ENCODE measurements at regions not wholly inside any gene's neighbourhood (a gene's known extent, or its start where the extent isn't known, plus 50 kb on each side); places are given as distances from the start of the nearest gene placed in this dataset.

DNA sequence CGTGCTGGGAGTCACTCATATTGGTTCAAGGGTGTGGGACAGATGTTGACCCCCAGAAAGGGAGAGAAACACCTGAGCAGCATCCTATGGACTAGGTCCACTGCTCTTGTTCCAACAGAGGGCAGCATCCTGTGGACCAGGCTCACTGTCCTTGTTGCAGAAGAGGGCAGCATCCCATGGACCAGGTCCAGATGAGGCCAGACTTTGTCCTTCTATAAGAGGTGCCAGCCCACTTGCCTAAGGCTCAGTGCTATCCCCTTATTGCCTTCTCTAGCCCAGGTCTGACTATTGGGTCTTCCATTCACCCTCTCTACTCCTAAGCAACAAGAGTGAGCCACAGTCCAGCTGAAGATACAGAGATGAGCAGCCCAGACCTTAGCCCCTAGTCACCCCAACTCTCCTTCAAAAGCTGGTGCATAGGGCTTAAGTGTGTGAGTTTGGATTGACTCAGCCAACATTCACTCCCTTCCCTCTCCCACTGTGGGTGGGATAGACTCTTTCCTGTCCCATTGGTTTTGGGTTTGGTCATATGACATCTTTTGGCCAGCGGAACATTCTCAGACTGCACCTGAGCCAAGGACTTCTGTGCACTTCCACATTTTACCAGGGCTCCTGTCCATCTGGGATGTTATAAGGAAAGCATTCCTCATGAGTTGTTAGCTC, 132.4 kb upstream of the GPC1 start:
- H3K36me3 ChIP-seq (ENCODE audit: control insufficient read depth, insufficient read depth, low read length), result no peaks in the 10 kb centered on the region
- no peaks in the 10 kb centered on the region for H3K9me3 ChIP-seq (ENCODE audit: control insufficient read depth, low read length)
- H3K4me3 ChIP-seq (ENCODE audit: extremely low read depth, insufficient read depth, low read length, poor library complexity, severe bottlenecking), result no peak overlapping the region
- WGBS, 2 experiments (ENCODE audit: insufficient coverage in 2 of 2), result no CpG with 5 or more reads among the region's 2 CpGs
- H3K4me1 ChIP-seq (ENCODE audit: control insufficient read depth, insufficient read depth, low read length, poor library complexity, severe bottlenecking), result peaks cover 8% of the 10 kb centered on the region
- no peak overlapping the region for H3K27ac ChIP-seq (ENCODE audit: low read depth, low read length, severe bottlenecking)

DNA sequence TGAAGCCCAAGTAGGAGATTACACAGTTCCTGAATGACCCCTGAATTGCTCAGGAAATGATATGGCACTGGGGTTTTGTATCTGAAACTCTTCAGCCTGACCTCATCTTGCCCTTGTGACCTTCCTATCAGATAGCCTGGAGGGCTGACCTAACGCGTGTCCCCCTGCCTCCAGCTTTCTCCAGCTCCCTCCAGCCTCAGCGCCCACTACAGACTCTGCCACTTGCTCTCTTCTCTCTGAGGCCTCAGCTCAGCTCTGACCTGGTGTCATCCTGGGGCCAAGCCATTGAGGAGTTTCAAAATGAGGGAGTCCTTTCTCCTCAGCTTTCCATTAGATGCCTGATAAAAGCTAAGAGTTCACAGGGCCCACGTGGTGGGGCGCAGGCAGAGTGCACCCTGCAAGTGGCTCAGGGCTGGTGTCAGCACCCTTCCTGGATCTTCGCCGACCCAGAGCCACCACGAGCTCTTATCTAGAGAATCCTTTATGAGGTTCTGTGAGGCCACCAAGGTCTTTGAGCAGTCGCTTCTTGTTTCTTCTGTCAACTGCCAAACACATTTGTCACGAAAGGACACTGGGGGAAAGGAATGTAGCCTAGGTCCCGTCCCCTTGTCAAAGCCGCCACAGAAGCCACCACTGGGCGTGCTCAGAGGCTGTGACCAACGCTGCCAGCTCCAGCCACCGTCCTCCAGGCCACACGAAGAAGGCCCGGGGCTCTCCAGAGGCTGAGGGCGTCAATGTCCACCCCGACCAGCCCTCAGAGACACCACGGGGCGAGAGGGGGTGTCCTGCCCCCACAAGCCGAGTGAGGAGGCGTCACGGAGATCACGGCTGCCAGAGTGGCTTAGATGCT, 131.3 kb upstream of the GPC1 start:
- peaks cover 8% of the 10 kb centered on the region for H3K4me1 ChIP-seq (ENCODE audit: control insufficient read depth, insufficient read depth, low read length, poor library complexity, severe bottlenecking)
- no peaks in the 10 kb centered on the region for H3K9me3 ChIP-seq (ENCODE audit: control insufficient read depth, low read length)
- no peak overlapping the region for H3K27ac ChIP-seq (ENCODE audit: low read depth, low read length, severe bottlenecking)
- no peaks in the 10 kb centered on the region for H3K36me3 ChIP-seq (ENCODE audit: control insufficient read depth, insufficient read depth, low read length)
- 88 to 93% methylated on average over 21 to 24 of the region's 25 CpGs for WGBS, 2 experiments (ENCODE audit: insufficient coverage in 2 of 2)
- H3K4me3 ChIP-seq (ENCODE audit: extremely low read depth, insufficient read depth, low read length, poor library complexity, severe bottlenecking), result no peak overlapping the region

DNA sequence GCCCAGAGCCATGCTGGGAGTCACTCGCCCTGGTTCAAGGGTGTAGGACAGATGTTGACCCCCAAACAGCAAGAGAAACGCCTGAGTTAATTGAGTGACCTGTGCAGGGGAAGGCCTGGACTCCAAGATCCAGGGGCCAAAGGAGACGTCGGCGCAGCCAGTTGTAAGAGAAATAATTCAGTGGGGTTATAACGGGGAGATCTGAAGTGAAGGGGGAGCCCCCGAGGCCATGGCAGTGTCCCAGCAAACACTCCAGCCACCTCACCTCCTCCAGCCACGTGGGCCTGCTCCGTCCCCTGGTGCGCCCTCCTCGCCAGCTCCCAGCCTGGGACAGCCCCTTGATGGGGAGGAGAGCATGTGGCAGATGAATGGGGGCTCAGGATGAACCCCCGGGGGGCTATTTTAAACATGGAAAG, 130.7 kb upstream of the GPC1 start:
- no peak overlapping the region for H3K27ac ChIP-seq (ENCODE audit: low read depth, low read length, severe bottlenecking)
- no peaks in the 10 kb centered on the region for H3K9me3 ChIP-seq (ENCODE audit: control insufficient read depth, low read length)
- H3K36me3 ChIP-seq (ENCODE audit: control insufficient read depth, insufficient read depth, low read length), result no peaks in the 10 kb centered on the region
- peaks cover 8% of the 10 kb centered on the region for H3K4me1 ChIP-seq (ENCODE audit: control insufficient read depth, insufficient read depth, low read length, poor library complexity, severe bottlenecking)
- no peak overlapping the region for H3K4me3 ChIP-seq (ENCODE audit: extremely low read depth, insufficient read depth, low read length, poor library complexity, severe bottlenecking)
- WGBS, 2 experiments (ENCODE audit: insufficient coverage in 2 of 2), result 83 to 98% methylated on average over 5 to 7 of the region's 12 CpGs

DNA sequence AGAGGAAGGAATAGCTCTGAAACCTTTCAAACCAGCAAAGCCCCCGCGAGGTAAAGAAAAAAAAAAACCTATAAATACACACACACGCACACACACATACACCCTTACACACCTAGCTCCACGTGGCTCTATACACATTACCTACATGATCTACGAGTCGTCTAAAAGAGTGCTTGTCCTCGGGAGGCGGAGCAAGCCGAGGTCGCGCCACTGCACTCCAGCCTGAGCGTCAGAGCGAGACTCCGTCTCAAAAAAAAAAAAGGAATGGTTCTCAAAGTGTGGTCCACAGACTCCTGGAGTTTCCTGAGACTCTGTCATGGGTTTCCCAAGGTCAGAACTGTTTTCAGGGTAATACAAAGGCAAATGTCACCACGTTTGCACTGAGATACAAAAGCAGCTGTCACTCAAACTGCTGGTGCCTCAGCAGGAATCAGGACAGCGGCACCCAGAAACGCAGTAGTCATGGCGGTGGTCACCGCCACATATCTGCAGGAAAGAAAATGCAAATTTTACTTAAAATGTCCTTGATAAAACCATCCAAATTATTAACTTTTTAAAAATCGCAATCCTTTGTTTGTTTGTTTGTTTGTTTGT, 130.0 kb upstream of the GPC1 start:
- Histone ChIP-seq H3K27ac (ENCODE audit: low read depth, low read length, severe bottlenecking) (no peak overlapping the region), H3K4me1 (ENCODE audit: control insufficient read depth, insufficient read depth, low read length, poor library complexity, severe bottlenecking) (peaks cover 2% of the 10 kb centered on the region), H3K9me3 (ENCODE audit: control insufficient read depth, low read length) (no peaks in the 10 kb centered on the region), H3K4me3 (ENCODE audit: extremely low read depth, insufficient read depth, low read length, poor library complexity, severe bottlenecking) (no peak overlapping the region), H3K36me3 (ENCODE audit: control insufficient read depth, insufficient read depth, low read length) (no peaks in the 10 kb centered on the region)
- 71 to 72% methylated on average over 17 of the region's 20 CpGs for WGBS, 2 experiments (ENCODE audit: insufficient coverage in 2 of 2)

DNA sequence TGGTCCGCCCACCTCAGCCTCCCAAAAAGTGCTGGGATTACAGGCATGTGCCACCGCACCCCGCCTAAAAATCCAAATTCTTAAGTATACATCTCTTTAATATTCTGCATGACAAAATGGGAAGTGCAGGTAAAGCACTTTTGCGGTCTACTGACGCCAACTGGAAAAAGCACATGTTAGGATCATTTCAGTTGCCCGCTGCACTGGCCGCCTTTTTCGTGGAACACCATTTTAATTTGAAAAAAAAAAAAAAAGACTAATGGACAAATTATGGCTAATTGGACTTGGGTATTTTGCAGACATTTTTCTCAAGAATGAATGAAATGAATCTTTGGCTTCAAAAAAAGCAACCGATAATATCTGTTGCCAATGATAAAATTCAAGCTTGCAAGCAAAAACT, 129.3 kb upstream of the GPC1 start:
- no peaks in the 10 kb centered on the region for H3K4me1 ChIP-seq (ENCODE audit: control insufficient read depth, insufficient read depth, low read length, poor library complexity, severe bottlenecking)
- no peak overlapping the region for H3K27ac ChIP-seq (ENCODE audit: low read depth, low read length, severe bottlenecking)
- WGBS, 2 experiments (ENCODE audit: insufficient coverage in 2 of 2), result 100% methylated on average over 1 to 3 of the region's 9 CpGs
- H3K9me3 ChIP-seq (ENCODE audit: control insufficient read depth, low read length), result no peaks in the 10 kb centered on the region
- H3K4me3 ChIP-seq (ENCODE audit: extremely low read depth, insufficient read depth, low read length, poor library complexity, severe bottlenecking), result no peak overlapping the region
- H3K36me3 ChIP-seq (ENCODE audit: control insufficient read depth, insufficient read depth, low read length), result no peaks in the 10 kb centered on the region

DNA sequence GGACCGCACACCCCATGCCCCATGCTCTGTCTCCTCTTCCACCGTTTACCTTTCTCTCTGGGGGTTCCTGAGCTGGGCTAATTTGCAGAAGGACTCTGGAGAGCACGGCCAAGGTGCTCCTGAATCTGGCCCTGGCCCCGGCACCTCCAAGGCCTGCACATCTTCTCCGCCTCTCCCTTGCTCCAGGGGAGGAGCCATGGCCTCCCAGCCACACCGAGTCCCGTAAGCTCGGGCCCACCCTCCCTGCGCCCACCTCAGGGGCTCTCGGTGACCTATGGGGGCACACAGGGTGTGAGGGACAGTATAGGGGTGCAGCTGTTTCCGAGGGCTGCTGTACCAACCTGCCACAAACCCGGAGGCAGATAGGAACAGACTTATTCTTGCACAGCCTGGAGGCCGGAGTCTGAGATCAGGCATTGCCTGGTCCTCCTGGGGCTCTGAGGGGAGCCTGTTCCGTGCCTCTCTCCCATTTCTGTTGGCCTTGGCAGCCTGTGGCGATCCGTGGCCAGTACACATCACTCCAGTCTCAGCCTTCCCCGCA, 127.3 kb upstream of the GPC1 start:
- H3K4me3 ChIP-seq (ENCODE audit: extremely low read depth, insufficient read depth, low read length, poor library complexity, severe bottlenecking), result no peak overlapping the region
- H3K4me1 ChIP-seq (ENCODE audit: control insufficient read depth, insufficient read depth, low read length, poor library complexity, severe bottlenecking), result no peaks in the 10 kb centered on the region
- no peaks in the 10 kb centered on the region for H3K9me3 ChIP-seq (ENCODE audit: control insufficient read depth, low read length)
- H3K36me3 ChIP-seq (ENCODE audit: control insufficient read depth, insufficient read depth, low read length), result no peaks in the 10 kb centered on the region
- 93 to 98% methylated on average over 9 to 13 of the region's 17 CpGs for WGBS, 2 experiments (ENCODE audit: insufficient coverage in 2 of 2)
- no peak overlapping the region for H3K27ac ChIP-seq (ENCODE audit: low read depth, low read length, severe bottlenecking)

DNA sequence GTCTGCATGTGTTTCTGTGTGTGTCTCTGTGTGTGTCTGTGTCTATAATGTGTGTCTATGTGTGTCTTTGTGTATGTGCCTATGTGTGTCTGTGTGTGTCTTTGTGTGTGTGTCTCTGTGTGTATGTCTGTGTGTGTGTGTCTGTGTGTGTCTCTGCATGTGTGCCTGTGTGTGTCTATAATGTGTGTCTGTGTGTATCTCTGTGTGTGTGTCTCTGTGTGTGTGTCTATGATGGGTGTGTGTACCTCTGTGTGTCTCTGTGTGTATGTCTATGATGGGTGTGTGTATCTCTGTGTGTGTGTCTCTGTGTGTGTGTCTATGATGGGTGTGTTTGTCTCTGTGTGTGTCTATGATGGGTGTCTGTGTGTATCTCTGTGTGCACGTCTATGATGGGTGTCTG, 126.2 kb upstream of the GPC1 start:
- Histone ChIP-seq H3K4me3 (ENCODE audit: extremely low read depth, insufficient read depth, low read length, poor library complexity, severe bottlenecking) (no peak overlapping the region), H3K4me1 (ENCODE audit: control insufficient read depth, insufficient read depth, low read length, poor library complexity, severe bottlenecking) (no peaks in the 10 kb centered on the region), H3K9me3 (ENCODE audit: control insufficient read depth, low read length) (no peaks in the 10 kb centered on the region), H3K36me3 (ENCODE audit: control insufficient read depth, insufficient read depth, low read length) (no peaks in the 10 kb centered on the region), H3K27ac (ENCODE audit: low read depth, low read length, severe bottlenecking) (no peak overlapping the region)
- WGBS, 2 experiments (ENCODE audit: insufficient coverage in 2 of 2), result 71 to 100% methylated on average over 1 of the region's 1 CpG

DNA sequence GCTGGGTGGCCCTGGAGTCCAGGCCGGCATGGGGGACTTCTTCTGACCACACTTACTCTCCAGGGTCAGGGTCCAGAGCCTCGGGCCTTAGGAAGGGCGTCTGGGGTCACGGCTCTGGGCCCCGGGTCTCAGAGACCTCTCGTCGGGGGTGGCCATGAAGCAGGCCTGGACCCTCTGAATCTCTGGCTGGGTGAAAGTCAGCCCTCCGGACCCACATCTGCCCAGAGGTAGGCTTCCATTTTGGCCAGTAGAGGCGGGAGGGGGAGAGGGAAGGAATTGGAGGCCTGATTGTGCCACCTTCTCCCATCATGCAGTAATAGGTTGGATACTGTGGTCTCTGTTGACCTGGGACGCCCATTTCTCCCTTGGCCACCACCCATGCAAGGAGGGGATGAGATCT, 125.3 kb upstream of the GPC1 start:
- no peak overlapping the region for H3K4me3 ChIP-seq (ENCODE audit: extremely low read depth, insufficient read depth, low read length, poor library complexity, severe bottlenecking)
- H3K4me1 ChIP-seq (ENCODE audit: control insufficient read depth, insufficient read depth, low read length, poor library complexity, severe bottlenecking), result no peaks in the 10 kb centered on the region
- H3K27ac ChIP-seq (ENCODE audit: low read depth, low read length, severe bottlenecking), result no peak overlapping the region
- no peaks in the 10 kb centered on the region for H3K9me3 ChIP-seq (ENCODE audit: control insufficient read depth, low read length)
- no peaks in the 10 kb centered on the region for H3K36me3 ChIP-seq (ENCODE audit: control insufficient read depth, insufficient read depth, low read length)
- 94 to 97% methylated on average over 8 to 9 of the region's 10 CpGs for WGBS, 2 experiments (ENCODE audit: insufficient coverage in 2 of 2)

DNA sequence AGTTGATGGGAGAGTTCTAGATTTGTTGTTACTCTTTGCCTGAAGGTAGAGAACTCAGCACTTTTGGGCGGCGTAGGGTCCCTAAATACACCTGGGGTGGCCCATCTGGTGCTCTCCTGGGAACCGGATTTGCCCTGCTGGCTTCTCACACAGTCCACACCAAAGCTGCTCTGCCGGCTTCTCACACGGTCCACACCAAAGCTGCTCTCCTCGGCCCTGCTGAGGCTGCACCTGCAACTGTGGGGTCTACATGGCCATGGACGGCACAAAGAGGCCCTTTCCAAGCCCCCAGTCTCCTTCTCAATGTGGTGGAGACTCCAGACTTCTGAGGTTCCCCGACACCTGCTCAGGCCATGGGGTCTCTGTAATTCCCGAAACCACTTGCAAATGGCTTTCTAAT, 124.8 kb upstream of the GPC1 start:
- WGBS, 2 experiments (ENCODE audit: insufficient coverage in 2 of 2), result 91 to 92% methylated on average over 5 to 9 of the region's 9 CpGs
- H3K36me3 ChIP-seq (ENCODE audit: control insufficient read depth, insufficient read depth, low read length), result no peaks in the 10 kb centered on the region
- H3K4me3 ChIP-seq (ENCODE audit: extremely low read depth, insufficient read depth, low read length, poor library complexity, severe bottlenecking), result no peak overlapping the region
- H3K9me3 ChIP-seq (ENCODE audit: control insufficient read depth, low read length), result no peaks in the 10 kb centered on the region
- no peaks in the 10 kb centered on the region for H3K4me1 ChIP-seq (ENCODE audit: control insufficient read depth, insufficient read depth, low read length, poor library complexity, severe bottlenecking)
- H3K27ac ChIP-seq (ENCODE audit: low read depth, low read length, severe bottlenecking), result no peak overlapping the region

DNA sequence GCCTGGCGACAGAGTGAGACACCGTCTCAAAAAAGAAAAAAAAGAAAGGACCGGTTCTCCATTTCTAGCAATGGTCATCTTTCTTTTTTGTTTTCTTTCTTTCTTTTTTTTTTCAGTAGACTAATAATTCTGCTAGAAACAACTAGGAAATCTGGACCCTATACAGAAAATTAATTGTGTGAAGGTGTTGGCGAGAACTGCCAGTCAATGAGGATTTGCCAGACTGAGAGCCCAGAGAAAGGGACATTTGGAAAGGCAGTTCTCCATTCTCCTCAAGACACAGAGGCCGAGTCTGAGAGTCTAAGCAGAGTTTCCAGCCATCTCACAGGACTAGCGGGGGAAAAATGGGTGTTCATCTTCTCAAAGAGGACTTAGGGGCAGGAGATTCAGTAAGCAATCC, 123.6 kb upstream of the GPC1 start:
- no peaks in the 10 kb centered on the region for H3K9me3 ChIP-seq (ENCODE audit: control insufficient read depth, low read length)
- H3K27ac ChIP-seq (ENCODE audit: low read depth, low read length, severe bottlenecking), result no peak overlapping the region
- H3K4me3 ChIP-seq (ENCODE audit: extremely low read depth, insufficient read depth, low read length, poor library complexity, severe bottlenecking), result no peak overlapping the region
- 90 to 93% methylated on average over 2 to 4 of the region's 6 CpGs for WGBS, 2 experiments (ENCODE audit: insufficient coverage in 2 of 2)
- no peaks in the 10 kb centered on the region for H3K4me1 ChIP-seq (ENCODE audit: control insufficient read depth, insufficient read depth, low read length, poor library complexity, severe bottlenecking)
- no peaks in the 10 kb centered on the region for H3K36me3 ChIP-seq (ENCODE audit: control insufficient read depth, insufficient read depth, low read length)
